ENCODE measurements at regions not wholly inside any gene's neighbourhood (a gene's known extent, or its start where the extent isn't known, plus 50 kb on each side); places are given as distances from the start of the nearest gene placed in this dataset.

DNA sequence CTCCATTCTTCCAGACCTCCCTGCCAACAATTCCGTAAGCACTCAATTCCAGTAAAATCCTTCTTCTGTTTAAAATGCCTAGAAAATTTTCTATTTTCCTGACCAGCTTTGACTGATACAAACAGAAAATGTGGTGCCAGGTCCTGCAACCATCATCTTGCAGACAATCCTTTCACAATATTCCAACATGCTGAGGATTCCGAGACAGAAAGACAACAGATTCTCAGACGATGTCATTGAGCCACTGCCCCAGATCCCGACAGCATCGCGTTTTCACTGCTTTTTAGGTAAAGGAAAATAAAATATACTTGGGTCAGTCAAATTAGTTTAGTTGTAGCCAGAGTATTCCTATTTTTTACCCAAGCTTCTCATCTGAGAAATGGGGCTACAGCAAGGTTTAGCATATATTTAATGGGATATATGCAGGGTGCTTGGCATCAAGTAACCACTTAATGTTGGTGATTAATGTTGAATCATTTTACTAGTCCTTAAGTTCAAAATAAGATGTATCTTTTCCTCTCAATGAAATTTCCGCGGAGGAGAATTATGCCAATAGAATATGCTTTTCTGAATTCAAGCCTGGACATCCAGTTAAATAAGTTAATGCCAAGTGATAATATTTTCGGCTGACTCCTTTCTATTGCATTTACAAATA is 866.6 kb downstream of the SLC4A3 start:
- Histone ChIP-seq H3K4me1 (ENCODE audit: insufficient read depth) (no peaks in the 10 kb centered on the region), H3K27me3 (no peaks in the 10 kb centered on the region), H3K36me3 (no peaks in the 10 kb centered on the region), H3K27ac (no peak overlapping the region), H3K4me3 (no peak overlapping the region), H3K9me3 (no peaks in the 10 kb centered on the region)
- WGBS, 3 donors, result 92 to 93% (median 92%) methylated on average over 9 of the region's 9 CpGs
- intact Hi-C loops (cut with DNase I), result no loop called here
- no peak for TF ChIP-seq EP300 (IDR thresholded peaks at IDR 0.05)
- TF ChIP-seq, protein P1, sequence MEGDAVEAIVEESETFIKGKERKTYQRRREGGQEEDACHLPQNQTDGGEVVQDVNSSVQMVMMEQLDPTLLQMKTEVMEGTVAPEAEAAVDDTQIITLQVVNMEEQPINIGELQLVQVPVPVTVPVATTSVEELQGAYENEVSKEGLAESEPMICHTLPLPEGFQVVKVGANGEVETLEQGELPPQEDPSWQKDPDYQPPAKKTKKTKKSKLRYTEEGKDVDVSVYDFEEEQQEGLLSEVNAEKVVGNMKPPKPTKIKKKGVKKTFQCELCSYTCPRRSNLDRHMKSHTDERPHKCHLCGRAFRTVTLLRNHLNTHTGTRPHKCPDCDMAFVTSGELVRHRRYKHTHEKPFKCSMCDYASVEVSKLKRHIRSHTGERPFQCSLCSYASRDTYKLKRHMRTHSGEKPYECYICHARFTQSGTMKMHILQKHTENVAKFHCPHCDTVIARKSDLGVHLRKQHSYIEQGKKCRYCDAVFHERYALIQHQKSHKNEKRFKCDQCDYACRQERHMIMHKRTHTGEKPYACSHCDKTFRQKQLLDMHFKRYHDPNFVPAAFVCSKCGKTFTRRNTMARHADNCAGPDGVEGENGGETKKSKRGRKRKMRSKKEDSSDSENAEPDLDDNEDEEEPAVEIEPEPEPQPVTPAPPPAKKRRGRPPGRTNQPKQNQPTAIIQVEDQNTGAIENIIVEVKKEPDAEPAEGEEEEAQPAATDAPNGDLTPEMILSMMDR (IDR thresholded peaks at IDR 0.05), result no peak
- TF ChIP-seq POLR2A (IDR thresholded peaks at IDR 0.05), result no peak
- no peak for DNase-seq

DNA sequence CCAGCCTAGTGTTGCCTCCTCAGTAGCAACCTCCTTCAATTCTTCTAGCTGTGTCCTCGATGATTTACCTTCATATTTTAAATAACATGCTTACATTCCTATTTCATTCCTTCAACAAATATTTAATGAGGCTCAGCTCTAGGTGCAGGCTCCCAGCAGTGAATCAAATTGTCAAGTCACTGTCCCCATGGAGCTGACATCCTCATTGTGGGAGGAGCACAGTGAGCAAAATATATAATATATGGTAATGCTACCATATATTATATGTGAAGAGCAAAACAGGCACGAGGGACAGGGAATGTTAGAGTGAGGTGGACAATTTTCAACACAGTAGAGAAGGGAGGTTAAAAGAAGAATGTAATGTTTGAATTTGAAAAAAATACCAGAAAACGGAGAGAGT is 869.1 kb downstream of the SLC4A3 start:
- no peak overlapping the region for H3K27ac ChIP-seq
- TF ChIP-seq, protein P1 (IDR thresholded peaks at IDR 0.05), result no peak
- TF ChIP-seq POLR2A (IDR thresholded peaks at IDR 0.05) (no peak), EP300 (IDR thresholded peaks at IDR 0.05) (no peak)
- intact Hi-C loops (cut with DNase I), result no loop called here
- H3K4me1 ChIP-seq (ENCODE audit: insufficient read depth), result peaks cover 2% of the 10 kb centered on the region
- DNase-seq, result no peak
- H3K4me3 ChIP-seq, result no peak overlapping the region
- WGBS, 3 donors, result 58 to 82% (median 80%) methylated on average over 3 of the region's 3 CpGs
- H3K36me3 ChIP-seq, result no peaks in the 10 kb centered on the region
- no peaks in the 10 kb centered on the region for H3K27me3 ChIP-seq
- H3K9me3 ChIP-seq, result no peaks in the 10 kb centered on the region

DNA sequence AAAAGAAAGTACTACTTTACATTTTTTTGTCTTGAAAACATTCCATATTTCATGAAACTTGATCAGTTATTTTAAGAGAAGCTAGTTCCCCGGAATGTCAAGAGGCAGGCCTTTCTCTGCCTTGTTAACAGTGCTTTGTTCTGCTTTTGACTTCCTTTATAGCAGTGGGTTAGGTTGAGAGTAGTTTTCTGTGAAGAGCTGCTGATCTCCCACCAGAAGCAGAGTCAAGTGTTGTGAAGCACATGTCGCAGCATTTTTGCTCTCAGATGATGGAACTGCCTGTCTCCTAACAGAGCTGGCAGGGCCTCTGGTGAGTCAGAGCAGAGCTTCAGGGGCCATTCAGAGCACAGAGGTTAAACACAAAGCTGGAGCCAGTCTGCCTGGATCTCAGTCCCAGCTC is 871.8 kb downstream of the SLC4A3 start:
- 14 to 26% (median 23%) methylated on average over 2 of the region's 2 CpGs for WGBS, 3 donors
- intact Hi-C loops (cut with DNase I), result no loop called here
- Histone ChIP-seq H3K4me3 (no peak overlapping the region), H3K27ac (peak overlapping the region in 1 of 2 donors; percentile 8), H3K9me3 (no peaks in the 10 kb centered on the region), H3K4me1 (ENCODE audit: insufficient read depth) (peaks cover 2% of the 10 kb centered on the region), H3K27me3 (no peaks in the 10 kb centered on the region), H3K36me3 (no peaks in the 10 kb centered on the region)
- DNase-seq, result peak; percentile 19 to 36 (median 26)
- no peak for TF ChIP-seq POLR2A (IDR thresholded peaks at IDR 0.05)
- TF ChIP-seq EP300 (IDR thresholded peaks at IDR 0.05), result no peak
- TF ChIP-seq, protein P1 (IDR thresholded peaks at IDR 0.05), result no peak

DNA sequence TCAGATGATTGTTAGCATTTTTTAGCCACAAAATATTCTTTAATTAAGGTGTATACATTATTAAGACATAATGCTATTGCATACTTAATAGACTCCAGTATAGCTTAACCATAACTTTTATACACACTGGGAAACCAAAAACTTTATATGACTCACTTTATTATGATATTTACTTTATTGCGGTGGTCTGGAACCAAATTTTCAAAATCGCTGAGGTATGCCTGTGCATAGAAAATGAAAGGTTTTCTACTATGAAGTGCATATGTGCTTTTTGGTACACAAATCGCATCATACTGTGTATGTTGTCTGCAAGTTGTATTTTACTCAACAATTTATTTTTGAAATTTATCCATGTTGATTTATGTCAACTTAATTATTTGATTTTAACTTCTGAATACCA is 875.1 kb downstream of the SLC4A3 start:
- no peak overlapping the region for H3K4me3 ChIP-seq
- H3K27me3 ChIP-seq, result no peaks in the 10 kb centered on the region
- H3K27ac ChIP-seq, result no peak overlapping the region
- TF ChIP-seq EP300 (IDR thresholded peaks at IDR 0.05), result no peak
- no peaks in the 10 kb centered on the region for H3K9me3 ChIP-seq
- no peaks in the 10 kb centered on the region for H3K36me3 ChIP-seq
- intact Hi-C loops (cut with DNase I), result no loop called here
- no peak for DNase-seq
- H3K4me1 ChIP-seq (ENCODE audit: insufficient read depth), result peaks cover 6% of the 10 kb centered on the region
- WGBS, 3 donors, result 94 to 97% (median 96%) methylated on average over 3 of the region's 3 CpGs

DNA sequence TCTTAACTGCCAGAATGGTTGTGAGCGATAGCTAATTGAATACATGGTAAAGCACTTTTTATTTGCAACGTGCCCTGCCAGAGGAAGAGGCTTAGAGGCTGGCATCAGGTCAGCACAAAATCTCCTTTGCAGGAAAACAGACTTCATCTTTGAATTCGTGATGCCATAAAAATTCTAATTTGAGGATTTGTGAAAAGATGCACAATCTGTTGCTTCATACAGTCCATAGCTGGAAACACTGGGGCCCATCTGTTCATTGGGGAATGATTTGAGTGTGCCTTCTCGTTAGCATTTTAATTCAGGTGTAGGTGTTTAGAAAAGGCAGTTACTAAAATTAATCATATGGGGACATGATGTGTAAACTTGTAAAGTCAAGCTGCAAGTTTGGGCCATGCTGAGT is 876.0 kb downstream of the SLC4A3 start:
- intact Hi-C loops (cut with DNase I), result no loop called here
- TF ChIP-seq, protein P1 (IDR thresholded peaks at IDR 0.05), result no peak
- TF ChIP-seq POLR2A (IDR thresholded peaks at IDR 0.05) (no peak), EP300 (IDR thresholded peaks at IDR 0.05) (no peak)
- Histone ChIP-seq H3K27me3 (no peaks in the 10 kb centered on the region), H3K27ac (no peak overlapping the region), H3K4me3 (no peak overlapping the region), H3K36me3 (no peaks in the 10 kb centered on the region), H3K9me3 (no peaks in the 10 kb centered on the region), H3K4me1 (ENCODE audit: insufficient read depth) (peaks cover 6% of the 10 kb centered on the region)
- no peak for DNase-seq
- 85 to 91% (median 88%) methylated on average over 4 of the region's 4 CpGs for WGBS, 3 donors
